Activated naive CD4-positive, alpha-beta T cell treated with anti-CD3 and anti-CD28 coated beads, Interleukin-2, amount 50 U/mL, for 24 hours (primary cell): ENCODE measurements at regions not wholly inside any gene's neighbourhood (a gene's known extent, or its start where the extent isn't known, plus 50 kb on each side); places are given as distances from the start of the nearest gene placed in this dataset.

Source experiments
- H3K27ac Mint-ChIP-seq: one replicate; pipeline ENCODE4 v1.8.0; 2021; ENCODE audit warnings: mild to moderate bottlenecking, mixed read lengths
- H3K27me3 Mint-ChIP-seq: one replicate; pipeline ENCODE4 v1.8.0; 2021; ENCODE audit warnings: mixed read lengths
- H3K36me3 Mint-ChIP-seq: one replicate; pipeline ENCODE4 v1.8.0; 2021; ENCODE audit warnings: mixed read lengths
- H3K4me1 Mint-ChIP-seq: one replicate; pipeline ENCODE4 v1.8.0; 2021; ENCODE audit warnings: mixed read lengths
- H3K4me3 Mint-ChIP-seq: one replicate; pipeline ENCODE4 v1.8.0; 2021; ENCODE audit warnings: mild to moderate bottlenecking, mixed read lengths
- H3K9me3 Mint-ChIP-seq: one replicate; pipeline ENCODE4 v1.8.0; 2021; ENCODE audit warnings: mixed read lengths

GRCh38 chr3:107868449-107868848, 222.4 kb downstream of the CD47 start:
- Mint-ChIP-seq H3K9me3 (no peaks in the 10 kb centered on the region), H3K4me1 (no peaks in the 10 kb centered on the region), H3K27ac (no peak overlapping the region), H3K36me3 (no peaks in the 10 kb centered on the region), H3K4me3 (no peak overlapping the region), H3K27me3 (peaks cover 4% of the 10 kb centered on the region)

GRCh38 chr3:107861904-107862303, 228.9 kb downstream of the CD47 start:
- Mint-ChIP-seq H3K4me1 (no peaks in the 10 kb centered on the region), H3K9me3 (no peaks in the 10 kb centered on the region), H3K4me3 (no peak overlapping the region), H3K27me3 (no peaks in the 10 kb centered on the region), H3K27ac (no peak overlapping the region), H3K36me3 (no peaks in the 10 kb centered on the region)

DNA sequence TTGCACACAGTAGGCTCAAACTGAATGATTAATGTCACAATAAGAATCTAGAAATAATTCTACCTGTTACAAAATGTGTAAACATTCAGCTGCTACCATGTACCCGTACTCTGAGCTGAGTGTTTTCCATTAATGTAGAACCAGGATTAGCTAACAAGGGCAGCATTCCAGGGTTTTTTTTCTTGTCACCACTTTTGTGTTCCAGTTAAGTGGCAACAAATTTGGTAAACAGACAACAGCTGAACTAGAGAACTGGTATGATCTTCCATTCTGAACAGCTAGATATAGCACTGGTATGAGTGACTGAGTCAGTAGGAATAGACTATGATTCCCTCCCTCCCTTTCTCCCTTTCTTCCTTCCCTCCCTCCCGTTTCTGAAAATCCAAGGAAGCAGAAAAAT, 229.4 kb downstream of the CD47 start:
- H3K27ac Mint-ChIP-seq = no peak overlapping the region
- no peaks in the 10 kb centered on the region for H3K27me3 Mint-ChIP-seq
- H3K4me1 Mint-ChIP-seq = no peaks in the 10 kb centered on the region
- no peaks in the 10 kb centered on the region for H3K36me3 Mint-ChIP-seq
- no peak overlapping the region for H3K4me3 Mint-ChIP-seq
- no peaks in the 10 kb centered on the region for H3K9me3 Mint-ChIP-seq
